HG03064 (cell line): ENCODE measurements at regions not wholly inside any gene's neighbourhood (a gene's known extent, or its start where the extent isn't known, plus 50 kb on each side); places are given as distances from the start of the nearest gene placed in this dataset.

Experiments used
- ATAC-seq: cut with Tn5 transposase; IDR thresholded peaks from one replicate; pipeline ENCODE4 v1.9.1; 2021; ENCODE audit warnings: low read depth; ENCODE audit not compliant: unreplicated experiment

DNA sequence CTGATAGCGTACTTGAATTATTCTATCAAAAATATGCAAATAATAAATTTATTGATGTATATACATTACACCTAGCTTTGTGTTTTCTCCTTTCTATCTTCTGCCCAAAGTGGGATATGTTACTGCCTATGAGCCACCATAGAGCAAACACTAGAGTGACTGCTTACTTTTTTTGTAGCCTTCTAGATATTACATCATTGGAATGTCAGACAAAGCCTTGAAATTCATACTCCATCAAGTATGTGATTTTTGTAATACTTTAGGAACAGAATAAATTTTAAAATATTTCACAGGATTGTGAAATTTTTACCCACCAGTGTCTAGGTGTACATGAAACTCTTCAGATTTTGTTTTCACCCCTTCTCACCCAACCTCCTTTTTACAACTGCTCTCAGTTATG lies 787.6 kb downstream of the USP25 start:
- no peak for ATAC-seq

DNA sequence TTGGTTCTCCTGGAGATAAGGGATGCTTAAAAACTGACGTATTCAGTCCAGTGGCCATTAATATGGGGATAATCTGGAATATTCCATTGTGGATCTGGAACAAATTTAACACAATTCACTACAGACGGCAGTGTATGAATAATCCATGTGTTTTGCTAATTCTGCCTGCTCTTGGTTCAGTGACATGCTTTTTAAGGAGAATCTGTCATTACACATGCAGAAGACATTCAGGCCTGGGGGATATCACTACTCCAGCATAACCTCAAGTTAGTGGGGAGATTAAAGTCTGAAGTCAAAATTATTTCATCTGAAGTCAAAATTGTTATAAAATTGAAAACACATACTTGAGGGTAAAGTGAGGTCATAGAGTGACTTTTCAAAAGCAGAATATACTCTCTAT lies 789.3 kb downstream of the USP25 start:
- ATAC-seq = no peak

DNA sequence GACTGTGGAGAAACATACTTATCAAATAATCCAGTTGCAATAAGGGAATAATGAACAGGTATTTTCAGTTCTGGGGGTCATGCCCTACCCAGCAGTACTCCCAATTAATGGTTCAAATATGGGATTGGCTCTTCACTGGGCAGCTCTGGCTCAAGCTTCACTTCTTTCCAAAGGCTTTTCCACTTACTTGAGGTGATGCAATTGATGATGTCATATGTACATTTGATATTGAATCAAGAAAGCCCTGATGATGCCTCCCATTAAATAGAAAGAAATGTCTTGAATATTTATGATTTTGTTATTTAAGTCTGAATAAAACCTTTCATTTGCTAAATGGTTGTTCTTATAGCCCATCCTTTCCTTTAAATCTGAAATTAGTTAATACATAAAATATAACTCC lies 789.9 kb downstream of the USP25 start:
- ATAC-seq = no peak

DNA sequence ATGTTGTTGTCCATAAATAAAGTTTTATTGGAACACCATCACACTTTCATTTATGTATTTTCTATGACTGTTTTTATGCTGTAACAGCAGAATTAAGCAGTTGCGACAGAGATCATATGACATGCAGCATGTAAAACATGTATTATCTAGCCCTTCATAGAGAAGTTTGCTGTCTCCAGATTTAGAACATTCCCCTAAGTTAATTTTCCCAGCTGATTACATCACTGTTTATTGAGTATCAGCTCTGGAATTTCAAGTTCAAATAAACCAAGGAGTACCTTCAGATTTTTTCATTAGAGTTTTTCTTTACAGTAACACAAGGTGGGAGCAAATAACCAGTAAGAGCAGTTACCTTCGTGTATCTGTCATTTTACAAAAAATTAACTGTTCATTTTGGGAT lies 792.8 kb downstream of the USP25 start:
- no peak for ATAC-seq

DNA sequence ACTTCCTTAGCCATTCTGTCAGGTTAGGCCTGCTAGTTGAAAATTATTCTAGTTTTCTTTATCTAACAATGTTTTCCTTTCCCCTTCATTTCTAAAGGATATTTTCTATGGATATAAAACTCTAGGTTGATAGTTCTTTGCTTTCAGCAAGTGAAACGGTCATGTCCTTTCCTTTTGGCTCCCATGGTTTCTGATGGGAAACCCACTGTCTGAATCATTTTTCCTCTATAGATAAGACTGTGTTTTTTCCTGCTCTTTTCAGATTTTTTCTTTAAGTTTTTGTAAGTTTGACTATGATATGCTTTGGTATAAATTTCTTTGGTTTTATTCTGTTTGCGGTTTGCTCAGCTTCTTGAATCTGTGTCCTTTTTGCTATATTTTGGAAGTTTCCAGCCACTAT lies 800.9 kb downstream of the USP25 start:
- ATAC-seq = no peak

DNA sequence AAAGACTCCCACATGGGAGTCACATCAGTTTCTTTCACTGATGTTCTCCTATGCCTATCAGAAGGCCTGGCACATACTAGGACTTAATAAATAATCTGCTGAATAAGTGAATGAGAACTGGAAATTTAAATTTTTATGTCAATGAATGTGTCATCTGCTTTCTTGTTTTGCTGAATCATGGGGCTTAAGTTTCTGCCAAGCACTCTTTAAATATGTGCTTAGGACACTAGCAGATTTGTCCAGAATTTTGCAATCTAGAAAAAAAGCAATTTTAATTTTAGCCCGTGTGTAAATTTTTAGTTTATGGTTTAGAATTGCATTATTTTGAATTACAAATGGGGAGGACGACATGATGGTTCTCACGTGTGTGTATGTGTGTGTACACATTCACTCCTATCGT lies 803.1 kb downstream of the USP25 start:
- ATAC-seq = no peak

DNA sequence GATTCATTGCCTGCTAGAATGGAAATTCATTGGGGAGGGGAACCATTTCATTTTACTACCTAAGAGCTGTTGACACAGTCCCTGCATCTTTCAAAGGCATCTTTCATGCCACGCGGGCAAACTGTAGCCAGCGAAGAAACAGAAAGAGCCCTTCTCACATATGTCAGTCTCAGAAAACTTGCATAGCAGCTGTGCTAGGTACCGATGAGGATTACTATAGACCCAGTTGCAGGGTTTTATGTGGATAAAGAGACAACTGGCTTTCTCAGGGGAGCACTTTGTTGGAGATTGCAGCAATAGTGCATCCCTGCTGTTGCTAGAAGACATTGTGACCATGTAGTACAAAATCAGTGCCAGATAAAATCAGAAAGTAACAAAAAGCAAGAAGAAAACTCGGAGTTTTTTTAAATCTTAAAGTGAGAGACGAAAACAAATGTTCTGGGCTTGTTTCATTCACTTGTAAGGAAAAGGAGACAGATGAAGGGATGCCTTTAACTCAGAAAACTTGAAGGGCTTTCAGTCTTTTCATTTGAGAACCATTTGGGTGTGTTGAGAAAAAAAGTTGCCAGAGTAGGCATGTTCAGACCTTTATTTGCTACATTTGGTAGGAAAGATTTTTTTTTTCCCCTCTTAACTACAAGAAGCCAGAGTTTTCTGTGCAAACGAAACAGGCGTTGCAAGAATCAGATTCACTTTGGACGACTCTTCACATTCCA lies 804.1 kb downstream of the USP25 start:
- ATAC-seq = no peak

DNA sequence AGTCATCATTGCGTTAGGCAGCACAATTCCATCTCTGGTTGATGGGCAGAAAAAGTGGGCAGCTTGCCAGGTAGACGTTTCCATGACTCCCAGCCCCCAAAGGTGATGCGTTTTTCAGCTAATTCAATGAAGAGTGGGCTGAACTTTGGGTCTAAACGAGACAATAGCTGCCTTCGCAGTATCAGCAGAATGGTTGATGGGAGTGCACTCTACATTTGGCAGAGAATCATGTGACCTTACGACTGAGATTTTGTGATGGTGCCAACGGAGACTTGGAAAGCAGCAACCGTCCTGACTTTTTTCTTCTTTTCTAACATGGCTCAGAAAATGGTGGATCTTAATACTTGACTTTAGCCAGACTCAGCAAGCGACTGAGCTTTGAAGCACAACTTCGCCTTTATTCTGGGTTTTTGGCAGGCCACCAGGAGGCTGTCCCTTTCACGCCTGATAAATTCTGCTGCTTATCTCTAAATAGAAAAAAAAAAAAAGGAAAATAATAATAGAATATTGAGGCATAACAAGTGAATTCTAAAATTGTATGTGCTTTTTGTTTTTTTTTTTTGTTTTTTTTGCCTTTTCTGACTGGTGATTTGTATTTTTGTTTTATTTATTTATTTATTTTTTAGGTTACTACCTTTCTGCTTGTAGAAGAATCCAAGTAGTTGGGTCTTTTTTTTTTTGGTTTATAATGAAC lies 804.8 kb downstream of the USP25 start:
- ATAC-seq = no peak

DNA sequence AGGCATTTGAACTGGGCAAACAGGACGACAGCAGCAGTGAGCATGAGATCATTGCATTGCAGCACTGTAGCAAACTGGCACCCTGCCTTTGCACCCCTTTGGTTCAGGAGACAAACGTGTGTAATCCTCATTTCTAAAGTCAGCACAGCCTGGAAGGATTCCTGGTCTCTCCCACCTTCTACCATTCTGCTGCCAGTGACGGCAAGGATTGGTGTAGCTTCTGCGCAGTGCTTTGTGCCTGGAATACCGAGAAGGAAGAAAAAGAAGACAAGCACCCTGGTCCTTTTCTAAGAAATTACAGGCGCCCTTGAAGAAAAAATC lies 805.3 kb downstream of the USP25 start:
- ATAC-seq = no peak

DNA sequence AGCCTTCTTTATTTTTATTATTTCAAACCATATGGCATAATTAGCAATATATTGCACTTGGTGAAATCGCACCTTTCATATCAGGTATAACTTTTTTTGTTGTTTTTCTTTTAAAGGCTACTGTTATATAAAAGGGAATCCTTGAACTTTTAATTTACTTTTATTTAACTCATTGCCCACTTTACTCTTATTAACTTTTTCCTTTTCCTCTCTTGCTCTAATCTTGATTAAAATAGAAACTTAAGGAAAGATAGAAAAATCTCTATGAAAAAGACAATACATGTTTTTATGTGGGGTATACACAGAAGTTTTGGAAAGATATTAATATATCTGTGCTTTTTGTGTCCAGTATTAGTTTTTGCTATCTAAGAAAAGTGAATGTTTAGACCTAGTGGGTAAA lies 805.8 kb downstream of the USP25 start:
- no peak for ATAC-seq

DNA sequence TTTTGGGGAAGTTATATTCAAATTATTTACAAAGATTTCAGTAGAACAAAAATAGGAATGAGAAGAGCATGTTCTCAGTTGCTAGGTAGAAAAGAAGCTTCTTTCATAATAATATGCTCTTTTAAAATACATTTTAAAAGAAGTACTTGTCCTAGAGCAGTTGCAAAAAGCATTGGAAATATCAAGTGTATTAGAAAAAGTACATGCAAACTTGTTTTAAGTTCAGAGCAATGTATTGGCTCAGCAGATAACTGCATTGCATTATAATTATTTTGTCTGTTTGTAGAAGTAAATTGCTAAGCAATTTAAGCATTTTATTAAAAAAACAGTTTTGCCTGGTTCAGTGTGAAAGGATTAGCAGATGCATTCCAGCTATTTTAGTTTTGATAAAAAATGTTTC lies 806.4 kb downstream of the USP25 start:
- ATAC-seq = no peak

DNA sequence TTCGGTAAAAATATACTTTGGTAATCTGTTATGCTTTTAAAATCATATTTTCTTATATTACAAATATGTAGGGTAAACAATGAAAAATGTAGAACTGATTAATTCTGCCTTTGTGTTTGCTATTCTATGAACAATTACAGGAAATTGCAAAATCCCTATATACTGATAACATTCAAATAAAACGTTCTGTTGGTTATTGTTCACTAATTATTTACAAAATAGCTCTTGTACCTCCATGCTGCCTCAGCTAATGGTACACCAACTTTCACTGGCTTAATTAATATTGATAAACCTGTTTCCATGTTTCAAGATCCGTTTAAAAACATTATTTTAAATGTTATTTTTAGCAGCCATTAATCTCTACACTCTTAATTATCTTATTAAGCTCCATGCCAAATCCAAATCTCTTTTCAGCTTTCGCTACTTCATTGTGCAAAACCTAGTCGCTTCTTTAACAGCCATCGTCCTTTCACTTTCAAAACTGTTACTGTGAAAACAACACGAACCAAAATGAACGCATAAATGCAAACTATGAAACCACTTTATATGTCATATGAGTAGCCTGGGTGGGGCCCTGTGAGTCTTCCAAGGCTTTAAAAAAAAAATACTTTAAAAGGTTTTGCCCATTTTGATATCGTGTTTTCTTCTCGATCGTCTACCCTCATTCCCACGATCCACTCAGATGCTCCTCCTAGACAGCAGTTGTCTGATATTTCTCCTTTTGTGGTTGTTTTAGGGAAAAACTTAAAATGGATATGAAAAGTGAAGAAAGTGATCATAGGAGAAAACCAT lies 807.1 kb downstream of the USP25 start:
- ATAC-seq = no peak

DNA sequence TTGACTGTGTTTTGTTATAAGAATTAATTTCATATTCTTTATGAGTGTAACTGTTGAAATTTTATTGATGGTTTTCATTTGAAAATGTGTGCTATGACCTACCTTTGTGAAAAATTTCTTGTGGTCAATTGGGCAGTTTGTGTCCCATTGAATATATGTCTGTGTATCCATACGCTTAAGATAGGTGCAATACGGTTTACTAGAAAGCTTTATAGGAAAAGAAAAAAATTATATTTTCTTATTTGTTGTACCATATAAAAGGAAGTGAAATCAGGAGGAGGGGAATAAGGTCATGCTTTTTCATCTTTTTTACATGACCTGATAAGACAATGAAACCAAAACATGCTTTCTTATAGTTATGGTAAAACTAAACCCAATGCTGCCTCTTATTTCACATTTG lies 807.7 kb downstream of the USP25 start:
- no peak for ATAC-seq

DNA sequence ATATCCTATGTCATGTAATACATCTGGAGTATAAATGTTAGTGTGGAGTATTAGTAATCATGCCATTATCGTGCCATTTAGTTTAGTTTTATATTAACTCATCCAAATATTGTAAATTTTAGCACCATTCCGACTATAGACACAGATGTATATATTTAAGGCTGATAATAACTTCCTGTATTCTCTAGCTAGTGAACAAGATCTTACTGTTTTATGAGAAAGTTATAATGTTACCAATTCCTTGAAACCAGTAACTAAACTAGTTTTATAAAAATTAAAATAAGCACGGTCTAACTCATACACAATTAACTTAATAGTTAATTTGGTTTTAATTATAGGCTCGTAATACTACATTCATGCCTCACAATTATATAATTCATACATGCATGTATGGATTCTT lies 808.6 kb downstream of the USP25 start:
- ATAC-seq = no peak

DNA sequence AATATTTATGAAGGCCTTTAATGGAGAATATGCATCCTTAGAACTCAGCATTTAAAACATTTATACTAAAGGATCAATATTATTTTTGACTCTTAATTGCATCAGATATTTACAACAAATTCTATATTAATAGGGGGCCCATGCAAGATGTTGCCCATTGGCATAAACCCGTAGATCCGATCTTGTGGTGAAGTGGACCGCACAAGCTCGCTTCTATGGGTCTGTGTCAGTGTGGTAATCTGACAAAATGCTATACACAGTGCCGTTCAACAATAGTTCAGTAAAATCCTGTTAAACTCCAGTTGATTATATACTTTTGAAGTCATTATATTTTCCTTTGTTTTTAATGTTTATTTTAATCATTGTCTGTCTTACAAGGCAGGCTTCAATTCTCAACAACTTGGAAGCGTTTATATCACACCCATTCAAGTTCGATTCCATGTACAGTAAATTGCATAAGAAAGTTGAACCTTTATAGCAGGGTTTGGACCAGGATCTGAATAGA lies 809.2 kb downstream of the USP25 start:
- no peak for ATAC-seq

DNA sequence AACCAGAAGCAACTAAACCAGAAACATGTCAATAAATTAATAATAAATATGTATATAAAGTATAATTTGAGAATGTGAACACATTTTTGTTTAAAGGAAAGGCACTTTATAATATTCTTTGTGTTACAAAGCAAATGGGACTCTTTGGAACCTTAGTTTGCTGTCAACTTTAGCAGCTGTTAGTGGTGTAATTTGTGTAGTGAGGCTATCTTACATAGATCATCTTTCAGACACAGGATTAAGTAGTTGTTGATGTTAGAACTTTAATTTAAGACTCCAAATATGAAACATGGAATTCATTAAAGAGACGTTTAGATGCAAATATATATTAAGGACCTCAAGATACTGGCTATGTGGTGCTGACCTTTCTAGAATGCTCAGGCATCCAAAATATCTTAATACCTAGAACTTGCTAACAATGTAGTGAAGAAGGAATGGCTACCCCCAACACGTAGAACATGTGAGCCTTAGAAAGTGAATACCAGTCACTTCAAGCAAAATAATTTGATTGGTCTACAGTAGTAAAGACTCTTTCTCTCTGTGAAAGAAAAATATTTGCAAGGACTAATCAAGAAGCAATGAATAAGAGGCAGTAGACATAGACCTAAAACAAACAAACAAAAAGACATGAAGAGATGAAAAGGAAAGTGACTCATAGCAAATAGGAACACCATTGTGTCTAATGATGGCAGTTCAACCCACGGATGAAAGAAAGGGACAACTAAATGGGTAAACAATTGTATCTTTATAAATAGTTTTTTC lies 811.4 kb downstream of the USP25 start:
- ATAC-seq = no peak

DNA sequence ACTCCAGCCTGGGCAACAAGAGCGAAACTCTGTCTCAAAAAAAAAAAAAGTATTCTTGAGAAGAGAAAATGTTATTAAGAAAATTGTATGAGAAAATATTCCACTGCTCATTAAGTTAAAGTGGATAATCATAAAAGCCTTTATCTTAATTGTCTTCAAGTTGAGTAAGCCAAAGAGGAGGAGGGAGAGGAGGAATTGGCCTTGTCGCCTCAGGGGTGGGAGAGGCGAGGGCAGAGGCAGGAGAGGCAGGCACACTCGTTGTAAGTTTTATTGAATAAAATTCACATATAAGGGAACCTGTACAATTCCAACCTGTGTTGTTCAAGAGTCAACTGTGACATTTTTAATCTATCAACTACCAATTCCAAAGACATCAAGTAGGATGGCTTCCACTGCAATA lies 820.3 kb downstream of the USP25 start:
- no peak for ATAC-seq

DNA sequence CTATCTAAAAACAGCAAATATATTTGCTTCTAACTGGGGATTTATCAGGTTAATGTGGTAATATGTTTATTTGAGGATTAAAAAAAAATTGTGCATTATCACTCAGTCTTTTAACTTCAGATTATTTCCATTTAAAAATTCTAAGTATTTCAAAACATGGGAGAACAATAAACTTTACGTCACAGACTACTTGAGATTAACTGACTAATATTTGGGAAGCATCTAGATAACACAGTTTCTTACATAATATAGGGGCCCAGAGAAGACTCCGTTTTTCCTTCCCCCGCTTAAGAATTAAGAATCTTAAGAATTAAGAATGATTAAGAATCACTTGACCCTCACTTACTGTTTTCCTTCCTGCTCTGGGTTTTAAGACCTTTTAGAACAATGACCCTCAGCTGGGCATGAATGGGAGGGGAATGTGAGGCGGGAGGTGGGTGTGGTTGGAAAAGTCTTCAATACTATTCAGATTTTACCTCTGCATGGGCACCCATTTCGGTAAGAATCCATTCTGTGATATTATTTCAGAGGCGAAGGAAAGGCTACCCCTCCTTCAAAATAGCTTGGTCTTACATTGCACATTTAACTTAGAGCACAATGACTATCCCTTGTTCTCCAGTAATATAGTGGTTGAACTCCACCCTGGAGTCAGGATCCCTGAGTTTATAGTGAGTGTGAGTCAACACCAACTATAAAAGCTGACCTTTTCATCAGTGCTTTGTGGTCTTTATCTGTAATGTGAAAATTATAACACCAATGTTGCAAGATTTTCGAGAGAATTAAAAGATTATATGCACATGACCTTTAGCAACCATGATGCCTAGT lies 821.3 kb downstream of the USP25 start:
- ATAC-seq = no peak

DNA sequence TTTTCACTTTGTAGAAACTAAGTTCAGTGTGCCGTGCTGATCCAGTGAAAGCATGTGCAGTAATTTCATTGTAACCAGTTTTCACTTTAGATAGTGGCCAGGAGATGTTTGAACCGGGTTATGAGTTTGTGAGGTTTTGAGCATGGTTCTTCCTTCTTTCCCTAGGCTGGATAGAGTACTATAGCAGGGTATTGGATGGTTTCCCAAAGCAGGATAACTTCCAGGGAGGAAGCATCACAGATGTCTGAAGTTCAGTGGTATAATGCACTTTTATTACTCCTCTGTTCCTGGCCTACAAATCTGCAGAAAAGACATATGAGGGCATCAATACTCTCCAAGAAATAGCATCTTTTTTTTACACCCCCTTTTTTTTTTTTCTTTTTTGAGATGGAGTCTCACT lies 823.1 kb downstream of the USP25 start:
- ATAC-seq = no peak

DNA sequence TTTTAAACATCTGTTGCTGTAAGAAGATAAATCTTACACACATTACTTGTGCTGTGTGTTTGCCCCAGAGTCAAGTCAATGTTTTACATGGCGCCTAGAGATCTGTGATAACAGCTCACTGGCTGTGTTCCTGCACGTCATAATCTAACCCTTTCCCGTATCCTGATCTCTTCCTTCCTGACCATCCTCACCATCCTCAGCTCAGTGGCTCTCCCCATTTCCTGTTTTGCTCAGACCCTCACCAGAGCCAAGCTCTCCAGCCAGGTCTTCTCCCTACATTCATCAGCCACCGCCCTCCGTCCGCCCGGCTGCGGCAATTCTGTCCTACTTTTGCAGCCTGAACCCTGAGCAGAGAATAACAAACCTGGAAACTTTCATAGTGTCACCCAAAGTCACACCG lies 824.7 kb downstream of the USP25 start:
- no peak for ATAC-seq
